ENCODE measurements at regions not wholly inside any gene's neighbourhood (a gene's known extent, or its start where the extent isn't known, plus 50 kb on each side); places are given as distances from the start of the nearest gene placed in this dataset.

DNA sequence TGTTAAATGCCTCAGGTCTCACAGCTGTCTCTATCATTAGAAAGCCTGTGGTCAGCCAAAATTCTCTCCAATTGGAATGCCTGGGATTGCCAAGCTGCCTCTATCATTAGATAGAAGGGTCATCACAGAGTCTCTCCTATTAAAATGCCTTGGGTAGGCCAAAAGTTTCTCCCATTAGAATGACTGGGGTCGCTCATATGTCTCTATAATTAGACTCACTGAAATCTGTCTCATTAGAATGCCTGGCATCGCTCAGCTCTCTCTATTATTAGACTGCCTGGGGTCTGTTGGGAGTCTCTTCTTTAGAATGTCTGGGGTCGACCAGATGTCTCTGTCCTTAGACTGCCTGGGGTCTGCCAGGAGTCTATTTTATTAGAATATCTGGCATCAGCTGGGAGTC is 2265.1 kb downstream of the TP53TG3F start:
- no peak for TF ChIP-seq ZNF10 (tag by site-specific recombination; IDR thresholded peaks at IDR 0.05)
- TF ChIP-seq, protein P1, sequence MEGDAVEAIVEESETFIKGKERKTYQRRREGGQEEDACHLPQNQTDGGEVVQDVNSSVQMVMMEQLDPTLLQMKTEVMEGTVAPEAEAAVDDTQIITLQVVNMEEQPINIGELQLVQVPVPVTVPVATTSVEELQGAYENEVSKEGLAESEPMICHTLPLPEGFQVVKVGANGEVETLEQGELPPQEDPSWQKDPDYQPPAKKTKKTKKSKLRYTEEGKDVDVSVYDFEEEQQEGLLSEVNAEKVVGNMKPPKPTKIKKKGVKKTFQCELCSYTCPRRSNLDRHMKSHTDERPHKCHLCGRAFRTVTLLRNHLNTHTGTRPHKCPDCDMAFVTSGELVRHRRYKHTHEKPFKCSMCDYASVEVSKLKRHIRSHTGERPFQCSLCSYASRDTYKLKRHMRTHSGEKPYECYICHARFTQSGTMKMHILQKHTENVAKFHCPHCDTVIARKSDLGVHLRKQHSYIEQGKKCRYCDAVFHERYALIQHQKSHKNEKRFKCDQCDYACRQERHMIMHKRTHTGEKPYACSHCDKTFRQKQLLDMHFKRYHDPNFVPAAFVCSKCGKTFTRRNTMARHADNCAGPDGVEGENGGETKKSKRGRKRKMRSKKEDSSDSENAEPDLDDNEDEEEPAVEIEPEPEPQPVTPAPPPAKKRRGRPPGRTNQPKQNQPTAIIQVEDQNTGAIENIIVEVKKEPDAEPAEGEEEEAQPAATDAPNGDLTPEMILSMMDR (tag by site-specific recombination; IDR thresholded peaks at IDR 0.05), result no peak
- TF ChIP-seq, protein P2, sequence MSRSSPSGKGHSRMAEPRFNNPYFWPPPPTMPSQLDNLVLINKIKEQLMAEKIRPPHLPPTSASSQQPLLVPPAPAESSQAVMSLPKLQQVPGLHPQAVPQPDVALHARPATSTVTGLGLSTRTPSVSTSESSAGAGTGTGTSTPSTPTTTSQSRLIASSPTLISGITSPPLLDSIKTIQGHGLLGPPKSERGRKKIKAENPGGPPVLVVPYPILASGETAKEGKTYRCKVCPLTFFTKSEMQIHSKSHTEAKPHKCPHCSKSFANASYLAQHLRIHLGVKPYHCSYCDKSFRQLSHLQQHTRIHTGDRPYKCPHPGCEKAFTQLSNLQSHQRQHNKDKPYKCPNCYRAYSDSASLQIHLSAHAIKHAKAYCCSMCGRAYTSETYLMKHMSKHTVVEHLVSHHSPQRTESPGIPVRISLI (tag by site-specific recombination; IDR thresholded peaks at IDR 0.05), result no peak
- TF ChIP-seq, protein P3, sequence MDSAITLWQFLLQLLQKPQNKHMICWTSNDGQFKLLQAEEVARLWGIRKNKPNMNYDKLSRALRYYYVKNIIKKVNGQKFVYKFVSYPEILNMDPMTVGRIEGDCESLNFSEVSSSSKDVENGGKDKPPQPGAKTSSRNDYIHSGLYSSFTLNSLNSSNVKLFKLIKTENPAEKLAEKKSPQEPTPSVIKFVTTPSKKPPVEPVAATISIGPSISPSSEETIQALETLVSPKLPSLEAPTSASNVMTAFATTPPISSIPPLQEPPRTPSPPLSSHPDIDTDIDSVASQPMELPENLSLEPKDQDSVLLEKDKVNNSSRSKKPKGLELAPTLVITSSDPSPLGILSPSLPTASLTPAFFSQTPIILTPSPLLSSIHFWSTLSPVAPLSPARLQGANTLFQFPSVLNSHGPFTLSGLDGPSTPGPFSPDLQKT (IDR thresholded peaks at IDR 0.05; ENCODE audit: borderline replicate concordance, low read depth, low read length), result no peak
